ENCODE measurements at regions not wholly inside any gene's neighbourhood (a gene's known extent, or its start where the extent isn't known, plus 50 kb on each side); places are given as distances from the start of the nearest gene placed in this dataset.

DNA sequence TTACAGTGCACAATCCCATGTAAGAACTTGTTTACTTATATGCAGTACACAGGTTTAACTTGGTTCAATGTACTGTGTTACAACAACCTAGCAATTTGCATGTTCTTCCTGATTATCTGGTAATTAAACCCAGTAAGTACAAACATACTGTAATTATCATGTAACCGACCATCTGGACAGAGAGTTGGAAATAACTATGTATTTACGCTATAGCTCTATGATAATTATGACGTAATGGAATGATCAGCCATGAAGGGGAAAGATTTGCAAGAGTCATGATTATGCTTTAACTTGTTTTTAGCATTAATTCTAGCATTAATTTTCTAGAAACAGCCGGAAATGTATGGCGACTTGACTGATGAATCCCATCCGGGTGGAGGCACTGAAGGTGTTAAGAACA lies 74.8 kb upstream of the SALL1 start:
- TF ChIP-seq EZH2phosphoT487 (IDR thresholded peaks at IDR 0.05; ENCODE audit: borderline replicate concordance, low read depth, low read length), result no peak
- TF ChIP-seq, protein P1, sequence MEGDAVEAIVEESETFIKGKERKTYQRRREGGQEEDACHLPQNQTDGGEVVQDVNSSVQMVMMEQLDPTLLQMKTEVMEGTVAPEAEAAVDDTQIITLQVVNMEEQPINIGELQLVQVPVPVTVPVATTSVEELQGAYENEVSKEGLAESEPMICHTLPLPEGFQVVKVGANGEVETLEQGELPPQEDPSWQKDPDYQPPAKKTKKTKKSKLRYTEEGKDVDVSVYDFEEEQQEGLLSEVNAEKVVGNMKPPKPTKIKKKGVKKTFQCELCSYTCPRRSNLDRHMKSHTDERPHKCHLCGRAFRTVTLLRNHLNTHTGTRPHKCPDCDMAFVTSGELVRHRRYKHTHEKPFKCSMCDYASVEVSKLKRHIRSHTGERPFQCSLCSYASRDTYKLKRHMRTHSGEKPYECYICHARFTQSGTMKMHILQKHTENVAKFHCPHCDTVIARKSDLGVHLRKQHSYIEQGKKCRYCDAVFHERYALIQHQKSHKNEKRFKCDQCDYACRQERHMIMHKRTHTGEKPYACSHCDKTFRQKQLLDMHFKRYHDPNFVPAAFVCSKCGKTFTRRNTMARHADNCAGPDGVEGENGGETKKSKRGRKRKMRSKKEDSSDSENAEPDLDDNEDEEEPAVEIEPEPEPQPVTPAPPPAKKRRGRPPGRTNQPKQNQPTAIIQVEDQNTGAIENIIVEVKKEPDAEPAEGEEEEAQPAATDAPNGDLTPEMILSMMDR (conservative IDR thresholded peaks at IDR 0.05; ENCODE audit: low read length), result no peak
- BruUV-seq (replicated peaks), result no TSS peak
- no peaks in the 10 kb centered on the region for H3K79me2 ChIP-seq (ENCODE audit: insufficient read depth, low read depth, low read length)
- DNase-seq (ENCODE audit: low spot score), result no peak
- H4K20me1 ChIP-seq (ENCODE audit: insufficient read depth, low read length), result no peaks in the 10 kb centered on the region
- H3K27ac ChIP-seq (ENCODE audit: low read depth, low read length, poor library complexity, severe bottlenecking), result no peak overlapping the region
- H3K4me3 ChIP-seq (ENCODE audit: low read depth, low read length, poor library complexity, severe bottlenecking), result no peak overlapping the region
- no peak overlapping the region for H3K4me2 ChIP-seq (ENCODE audit: low read length)
- no peaks in the 10 kb centered on the region for H3K4me1 ChIP-seq (ENCODE audit: insufficient read depth, low read length, poor library complexity, severe bottlenecking)
- intact Hi-C loops (cut with micrococcal nuclease; ENCODE audit: unreplicated experiment), result no loop called here
- no peak overlapping the region for H2AFZ ChIP-seq (ENCODE audit: low read length)
- no peaks in the 10 kb centered on the region for H3K9me3 ChIP-seq (ENCODE audit: low read length)
- H3K9me2 ChIP-seq (ENCODE audit: insufficient read depth, low read length), result no peaks in the 10 kb centered on the region
- ChIA-PET CTCF (ENCODE audit: unreplicated experiment) (no interaction called here), POLR2A (interaction anchor here (0.7 kb wide), 1 partner anchor 8 kb away, joined by 3 read pairs; no protein-coding TSS in a partner anchor)
- no peaks in the 10 kb centered on the region for H3K36me3 ChIP-seq (ENCODE audit: insufficient read depth, low read length)

DNA sequence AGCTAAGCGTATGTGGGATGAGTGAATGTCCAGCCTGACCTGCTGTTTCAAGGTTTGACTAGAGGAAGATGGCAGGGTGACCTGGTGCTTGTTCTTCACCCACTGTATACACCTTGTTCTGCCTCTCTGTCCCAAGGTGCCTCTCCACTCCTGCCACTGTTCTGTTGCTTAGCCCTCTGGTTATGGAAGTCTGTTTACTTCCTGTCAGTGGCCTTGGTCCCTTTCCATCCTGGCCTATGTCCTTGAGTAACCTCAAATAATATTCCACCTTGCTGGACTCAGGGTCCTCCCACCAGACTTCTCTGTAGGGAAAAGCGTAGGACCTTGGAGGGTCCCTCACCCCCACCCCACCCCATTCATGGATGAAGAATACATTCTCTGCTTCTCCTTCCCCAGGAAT lies 73.2 kb upstream of the SALL1 start:
- Histone ChIP-seq H2AFZ (ENCODE audit: low read length) (no peak overlapping the region), H3K4me3 (ENCODE audit: low read depth, low read length, poor library complexity, severe bottlenecking) (no peak overlapping the region), H3K4me1 (ENCODE audit: insufficient read depth, low read length, poor library complexity, severe bottlenecking) (no peaks in the 10 kb centered on the region), H3K9me2 (ENCODE audit: insufficient read depth, low read length) (no peaks in the 10 kb centered on the region), H3K79me2 (ENCODE audit: insufficient read depth, low read depth, low read length) (no peaks in the 10 kb centered on the region), H3K27ac (ENCODE audit: low read depth, low read length, poor library complexity, severe bottlenecking) (no peak overlapping the region), H3K36me3 (ENCODE audit: insufficient read depth, low read length) (no peaks in the 10 kb centered on the region), H4K20me1 (ENCODE audit: insufficient read depth, low read length) (no peaks in the 10 kb centered on the region), H3K4me2 (ENCODE audit: low read length) (no peak overlapping the region), H3K9me3 (ENCODE audit: low read length) (no peaks in the 10 kb centered on the region)
- ChIA-PET CTCF (ENCODE audit: unreplicated experiment) (no interaction called here), POLR2A (no interaction called here)
- no TSS peak for BruUV-seq (replicated peaks)
- no peak for DNase-seq (ENCODE audit: low spot score)
- intact Hi-C loops (cut with micrococcal nuclease; ENCODE audit: unreplicated experiment), result no loop called here
- no peak for TF ChIP-seq EZH2phosphoT487 (IDR thresholded peaks at IDR 0.05; ENCODE audit: borderline replicate concordance, low read depth, low read length)
- TF ChIP-seq, protein P1 (conservative IDR thresholded peaks at IDR 0.05; ENCODE audit: low read length), result no peak

DNA sequence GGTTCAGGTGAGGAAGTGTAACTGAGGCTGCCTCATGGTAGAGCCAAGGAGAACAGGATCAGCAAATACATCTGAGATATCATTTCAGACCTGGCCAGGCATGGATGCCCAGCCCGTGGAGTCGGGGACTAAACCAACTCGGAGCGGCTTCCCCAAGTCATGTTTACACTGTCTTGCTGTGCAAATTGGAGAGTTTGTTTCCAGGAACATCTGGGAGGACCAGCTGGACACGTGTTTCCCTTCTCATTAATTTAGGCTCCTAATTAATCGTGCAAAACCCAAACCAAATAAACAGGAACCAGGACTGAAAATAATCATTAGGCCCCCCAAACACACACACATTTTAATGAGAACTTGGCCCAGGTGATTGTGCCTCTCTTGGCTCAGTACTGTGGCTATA lies 70.9 kb upstream of the SALL1 start:
- no TSS peak for BruUV-seq (replicated peaks)

More for the DNA sequence above, 70.9 kb upstream of the SALL1 start:
- no peak for DNase-seq (ENCODE audit: low spot score)
- intact Hi-C loops (cut with micrococcal nuclease; ENCODE audit: unreplicated experiment), result no loop called here
- Histone ChIP-seq H2AFZ (ENCODE audit: low read length) (no peak overlapping the region), H3K9me3 (ENCODE audit: low read length) (no peaks in the 10 kb centered on the region), H3K9me2 (ENCODE audit: insufficient read depth, low read length) (no peaks in the 10 kb centered on the region), H3K36me3 (ENCODE audit: insufficient read depth, low read length) (no peaks in the 10 kb centered on the region), H3K79me2 (ENCODE audit: insufficient read depth, low read depth, low read length) (no peaks in the 10 kb centered on the region), H4K20me1 (ENCODE audit: insufficient read depth, low read length) (no peaks in the 10 kb centered on the region), H3K4me1 (ENCODE audit: insufficient read depth, low read length, poor library complexity, severe bottlenecking) (no peaks in the 10 kb centered on the region), H3K4me3 (ENCODE audit: low read depth, low read length, poor library complexity, severe bottlenecking) (no peak overlapping the region), H3K4me2 (ENCODE audit: low read length) (no peak overlapping the region), H3K27ac (ENCODE audit: low read depth, low read length, poor library complexity, severe bottlenecking) (no peak overlapping the region)
- POLR2A ChIA-PET, result no interaction called here
- CTCF ChIA-PET (ENCODE audit: unreplicated experiment), result no interaction called here
- TF ChIP-seq, protein P1 (conservative IDR thresholded peaks at IDR 0.05; ENCODE audit: low read length), result no peak
- no peak for TF ChIP-seq EZH2phosphoT487 (IDR thresholded peaks at IDR 0.05; ENCODE audit: borderline replicate concordance, low read depth, low read length)

Measured in OCI-LY7 (cell line).